Fibroblast of lung (primary cell): ENCODE measurements at regions not wholly inside any gene's neighbourhood (a gene's known extent, or its start where the extent isn't known, plus 50 kb on each side); places are given as distances from the start of the nearest gene placed in this dataset.

Source experiments
- CTCF ChIP-seq, 2 donors: IDR thresholded peaks in 1 of 2; conservative IDR thresholded peaks in 1 of 2; 1 replicate in 1 of 2; 2 replicates in 1 of 2; pipeline ENCODE4 v1.5.1; 2011 to 2012; ENCODE audit warnings: low read length in 2 of 2, control low read depth in 1 of 2, inconsistent platforms in 1 of 2, low read depth in 1 of 2, mild to moderate bottlenecking in 1 of 2
- EZH2 ChIP-seq: IDR thresholded peaks from 2 replicates; pipeline ENCODE4 v1.5.1; 2012; ENCODE audit warnings: low read length, control low read depth, mild to moderate bottlenecking; ENCODE audit errors: missing control alignments

- TF ChIP-seq CTCF (conservative IDR thresholded peaks at IDR 0.05 in 1 of 2, IDR thresholded peaks at IDR 0.05 in 1 of 2; ENCODE audit: low read depth in 1 of 2, low read length in 2 of 2) (no peak), EZH2 (no peak)
Observed at GRCh38 chr2:37526856-37527255, 144.6 kb downstream of the CDC42EP3 start.
